ENCODE measurements at regions not wholly inside any gene's neighbourhood (a gene's known extent, or its start where the extent isn't known, plus 50 kb on each side); places are given as distances from the start of the nearest gene placed in this dataset.

GRCh38 chr3:23002151-23002550 lies 201.0 kb upstream of the UBE2E2 start:
- TF ChIP-seq CTCF (IDR thresholded peaks at IDR 0.05): no peak
- Histone ChIP-seq H3K27me3 (ENCODE audit: control insufficient read depth, insufficient read depth, low read length) (no peaks in the 10 kb centered on the region), H3K4me1 (no peaks in the 10 kb centered on the region), H3K9me3 (ENCODE audit: control insufficient read depth, low read length) (no peaks in the 10 kb centered on the region), H3K9ac (no peak overlapping the region), H3K4me3 (ENCODE audit: low read depth, low read length) (no peak overlapping the region), H3K36me3 (ENCODE audit: control insufficient read depth, insufficient read depth, low read length) (no peaks in the 10 kb centered on the region), H2AFZ (no peak overlapping the region), H3K4me2 (ENCODE audit: low read length) (no peak overlapping the region), H3K79me2 (no peaks in the 10 kb centered on the region), H3K27ac (no peak overlapping the region)

GRCh38 chr3:23002836-23003732 lies 200.0 kb upstream of the UBE2E2 start:
- Histone ChIP-seq H3K27me3 (ENCODE audit: control insufficient read depth, insufficient read depth, low read length) (no peaks in the 10 kb centered on the region), H3K4me2 (ENCODE audit: low read length) (no peak overlapping the region), H3K79me2 (no peaks in the 10 kb centered on the region), H3K4me1 (no peaks in the 10 kb centered on the region), H3K9me3 (ENCODE audit: control insufficient read depth, low read length) (no peaks in the 10 kb centered on the region), H3K36me3 (ENCODE audit: control insufficient read depth, insufficient read depth, low read length) (no peaks in the 10 kb centered on the region), H3K4me3 (ENCODE audit: low read depth, low read length) (no peak overlapping the region), H2AFZ (no peak overlapping the region), H3K27ac (no peak overlapping the region), H3K9ac (no peak overlapping the region)
- no peak for TF ChIP-seq CTCF (IDR thresholded peaks at IDR 0.05)

GRCh38 chr3:23003733-23004046 lies 199.4 kb upstream of the UBE2E2 start:
- H3K4me3 ChIP-seq (ENCODE audit: low read depth, low read length): no peak overlapping the region
- no peak overlapping the region for H3K4me2 ChIP-seq (ENCODE audit: low read length)
- no peak overlapping the region for H3K27ac ChIP-seq
- no peak overlapping the region for H3K9ac ChIP-seq
- no peaks in the 10 kb centered on the region for H3K4me1 ChIP-seq
- no peaks in the 10 kb centered on the region for H3K27me3 ChIP-seq (ENCODE audit: control insufficient read depth, insufficient read depth, low read length)
- no peaks in the 10 kb centered on the region for H3K36me3 ChIP-seq (ENCODE audit: control insufficient read depth, insufficient read depth, low read length)
- no peak overlapping the region for H2AFZ ChIP-seq
- H3K9me3 ChIP-seq (ENCODE audit: control insufficient read depth, low read length): no peaks in the 10 kb centered on the region
- H3K79me2 ChIP-seq: no peaks in the 10 kb centered on the region
- TF ChIP-seq CTCF (IDR thresholded peaks at IDR 0.05): no peak

GRCh38 chr3:23004971-23005370 lies 198.2 kb upstream of the UBE2E2 start:
- Histone ChIP-seq H3K27ac (no peak overlapping the region), H2AFZ (no peak overlapping the region), H3K79me2 (no peaks in the 10 kb centered on the region), H3K27me3 (ENCODE audit: control insufficient read depth, insufficient read depth, low read length) (no peaks in the 10 kb centered on the region), H3K4me2 (ENCODE audit: low read length) (no peak overlapping the region), H3K36me3 (ENCODE audit: control insufficient read depth, insufficient read depth, low read length) (no peaks in the 10 kb centered on the region), H3K4me1 (no peaks in the 10 kb centered on the region), H3K9me3 (ENCODE audit: control insufficient read depth, low read length) (no peaks in the 10 kb centered on the region), H3K9ac (no peak overlapping the region), H3K4me3 (ENCODE audit: low read depth, low read length) (no peak overlapping the region)
- TF ChIP-seq CTCF (IDR thresholded peaks at IDR 0.05): no peak

- H3K9ac ChIP-seq: no peak overlapping the region
- H3K36me3 ChIP-seq (ENCODE audit: control insufficient read depth, insufficient read depth, low read length): no peaks in the 10 kb centered on the region
- H3K4me3 ChIP-seq (ENCODE audit: low read depth, low read length): no peak overlapping the region
- no peaks in the 10 kb centered on the region for H3K79me2 ChIP-seq
- H3K4me2 ChIP-seq (ENCODE audit: low read length): no peak overlapping the region
- no peaks in the 10 kb centered on the region for H3K27me3 ChIP-seq (ENCODE audit: control insufficient read depth, insufficient read depth, low read length)
- H3K27ac ChIP-seq: no peak overlapping the region
- no peak for TF ChIP-seq CTCF (IDR thresholded peaks at IDR 0.05)
- H3K4me1 ChIP-seq: no peaks in the 10 kb centered on the region
- no peak overlapping the region for H2AFZ ChIP-seq
- no peaks in the 10 kb centered on the region for H3K9me3 ChIP-seq (ENCODE audit: control insufficient read depth, low read length)
Measured at GRCh38 chr3:23017801-23018200, 185.3 kb upstream of the UBE2E2 start.

Measured in parathyroid adenoma (tissue), 2 donors.